ENCODE measurements at regions not wholly inside any gene's neighbourhood (a gene's known extent, or its start where the extent isn't known, plus 50 kb on each side); places are given as distances from the start of the nearest gene placed in this dataset.

- no peak for TF ChIP-seq CTCF (conservative IDR thresholded peaks at IDR 0.05; ENCODE audit: low read length)
- TF ChIP-seq EZH2phosphoT487 (IDR thresholded peaks at IDR 0.05; ENCODE audit: borderline replicate concordance, low read depth, low read length): no peak
These were observed 212.4 kb downstream of the SLITRK6 start for GRCh38 chr13:85586856-85587255.
